A673 (cell line): ENCODE measurements at regions not wholly inside any gene's neighbourhood (a gene's known extent, or its start where the extent isn't known, plus 50 kb on each side); places are given as distances from the start of the nearest gene placed in this dataset.

ENCODE experiments used
- BruUV-seq: library from RNA; stranded (reverse); fragments of 400-500 nt; replicated peaks from 2 replicates; lab custom pipeline; 2021; lab: Mats Ljungman, UMichigan
- CTCF ChIA-PET: fragments of 300-600 bp; sonication (Branson Sonifier 250); formaldehyde crosslinking; loops from one replicate; lab custom pipeline; 2022; ENCODE audit warnings: antibody characterized with exemption; lab: Charles Lee
- POLR2A ChIA-PET: fragments of 300-600 bp; sonication (Branson Sonifier 250); formaldehyde crosslinking; loops from one replicate; lab custom pipeline; 2022; ENCODE audit warnings: antibody characterized with exemption; ENCODE audit not compliant: low non-redundant PET; lab: Charles Lee
- DNase-seq: peaks from one replicate; pipeline ENCODE4 v3.0.0-alpha.2; 2015; ENCODE audit warnings: low spot score
- H3K27ac ChIP-seq: fragments of 200-600 bp; sonication (generic); 2 replicates; pipeline ENCODE4 v1.5.1; 2016; ENCODE audit warnings: mixed run types, low read depth, mild to moderate bottlenecking, mixed read lengths, antibody characterized with exemption, low read length; ENCODE audit not compliant: poor library complexity, severe bottlenecking
- H3K27me3 ChIP-seq: fragments of 200-600 bp; sonication (generic); replicated peaks from 2 replicates; pipeline ENCODE4 v1.6.1; 2017; ENCODE audit warnings: mixed run types, low read depth, mild to moderate bottlenecking, mixed read lengths, antibody characterized with exemption, low read length; ENCODE audit not compliant: insufficient read depth, poor library complexity
- H3K36me3 ChIP-seq: fragments of 200-600 bp; sonication (generic); 2 replicates; pipeline ENCODE4 v1.6.1; 2016; ENCODE audit warnings: mixed run types, mild to moderate bottlenecking, mixed read lengths, antibody characterized with exemption, low read length; ENCODE audit not compliant: insufficient read depth, poor library complexity, severe bottlenecking
- H3K4me1 ChIP-seq: fragments of 200-600 bp; sonication (generic); 2 replicates; pipeline ENCODE4 v1.6.1; 2017; ENCODE audit warnings: mixed run types, mild to moderate bottlenecking, mixed read lengths, antibody characterized with exemption, low read length; ENCODE audit not compliant: insufficient read depth, poor library complexity, severe bottlenecking
- H3K4me3 ChIP-seq: fragments of 200-600 bp; sonication (generic); 2 replicates; pipeline ENCODE4 v1.5.1; 2016; ENCODE audit warnings: low read depth, mixed run types, mild to moderate bottlenecking, mixed read lengths, low read length; ENCODE audit not compliant: poor library complexity, severe bottlenecking
- H3K9me3 ChIP-seq: fragments of 200-600 bp; sonication (generic); 2 replicates; pipeline ENCODE4 v1.6.1; 2016; ENCODE audit warnings: mixed run types, low read depth, mild to moderate bottlenecking, mixed read lengths, antibody characterized with exemption, low read length; ENCODE audit not compliant: poor library complexity, severe bottlenecking
- EZH2 ChIP-seq: fragments of 200-600 bp; sonication (generic); IDR thresholded peaks from 2 replicates; pipeline ENCODE4 v1.6.1; 2017; ENCODE audit warnings: borderline replicate concordance, low read depth, mild to moderate bottlenecking, mixed read lengths, antibody characterized with exemption, low read length; ENCODE audit not compliant: poor library complexity, severe bottlenecking
- intact Hi-C: fragments of 100-400 bp; cut with micrococcal nuclease; formaldehyde crosslinking; loops from one replicate; pipeline ENCODE4 v1.10.0; 2022; ENCODE audit not compliant: unreplicated experiment
- TF ChIP-seq, protein P1 (sequence below): fragments of 300-800, 200-600 bp; sonication (generic); conservative IDR thresholded peaks from 2 replicates; pipeline ENCODE4 v1.5.1; 2017; ENCODE audit warnings: low read depth, mild to moderate bottlenecking, antibody characterized with exemption, low read length, moderate library complexity, mixed read lengths

DNA sequence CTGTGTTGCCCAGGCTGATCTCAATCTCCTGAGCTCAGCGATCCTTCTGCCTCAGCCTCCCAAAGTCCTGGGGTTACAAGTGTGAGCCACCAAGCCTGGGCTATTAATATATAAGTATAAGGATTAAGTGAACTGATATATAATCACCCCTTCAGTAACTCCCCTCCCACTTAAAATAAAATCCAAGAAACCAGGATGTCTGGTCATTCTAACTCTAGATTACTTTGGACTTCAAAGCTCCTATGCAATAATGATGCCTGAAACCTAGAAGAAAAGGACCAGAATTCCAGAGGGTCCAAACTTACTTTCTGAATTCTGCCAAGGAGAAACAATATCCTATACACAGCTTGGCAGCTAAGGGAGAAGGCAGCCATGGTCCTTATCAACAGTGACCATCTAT, 206.8 kb upstream of the ZNF217 start:
- ChIA-PET CTCF (no interaction called here), POLR2A (no interaction called here)
- Histone ChIP-seq H3K27me3 (no peaks in the 10 kb centered on the region), H3K4me1 (no peaks in the 10 kb centered on the region), H3K27ac (no peak overlapping the region), H3K4me3 (no peak overlapping the region), H3K36me3 (no peaks in the 10 kb centered on the region), H3K9me3 (no peaks in the 10 kb centered on the region)
- intact Hi-C loops = no loop called here
- DNase-seq = no peak
- no peak for TF ChIP-seq EZH2
- TF ChIP-seq, protein P1, sequence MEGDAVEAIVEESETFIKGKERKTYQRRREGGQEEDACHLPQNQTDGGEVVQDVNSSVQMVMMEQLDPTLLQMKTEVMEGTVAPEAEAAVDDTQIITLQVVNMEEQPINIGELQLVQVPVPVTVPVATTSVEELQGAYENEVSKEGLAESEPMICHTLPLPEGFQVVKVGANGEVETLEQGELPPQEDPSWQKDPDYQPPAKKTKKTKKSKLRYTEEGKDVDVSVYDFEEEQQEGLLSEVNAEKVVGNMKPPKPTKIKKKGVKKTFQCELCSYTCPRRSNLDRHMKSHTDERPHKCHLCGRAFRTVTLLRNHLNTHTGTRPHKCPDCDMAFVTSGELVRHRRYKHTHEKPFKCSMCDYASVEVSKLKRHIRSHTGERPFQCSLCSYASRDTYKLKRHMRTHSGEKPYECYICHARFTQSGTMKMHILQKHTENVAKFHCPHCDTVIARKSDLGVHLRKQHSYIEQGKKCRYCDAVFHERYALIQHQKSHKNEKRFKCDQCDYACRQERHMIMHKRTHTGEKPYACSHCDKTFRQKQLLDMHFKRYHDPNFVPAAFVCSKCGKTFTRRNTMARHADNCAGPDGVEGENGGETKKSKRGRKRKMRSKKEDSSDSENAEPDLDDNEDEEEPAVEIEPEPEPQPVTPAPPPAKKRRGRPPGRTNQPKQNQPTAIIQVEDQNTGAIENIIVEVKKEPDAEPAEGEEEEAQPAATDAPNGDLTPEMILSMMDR = no peak
- no TSS peak for BruUV-seq

DNA sequence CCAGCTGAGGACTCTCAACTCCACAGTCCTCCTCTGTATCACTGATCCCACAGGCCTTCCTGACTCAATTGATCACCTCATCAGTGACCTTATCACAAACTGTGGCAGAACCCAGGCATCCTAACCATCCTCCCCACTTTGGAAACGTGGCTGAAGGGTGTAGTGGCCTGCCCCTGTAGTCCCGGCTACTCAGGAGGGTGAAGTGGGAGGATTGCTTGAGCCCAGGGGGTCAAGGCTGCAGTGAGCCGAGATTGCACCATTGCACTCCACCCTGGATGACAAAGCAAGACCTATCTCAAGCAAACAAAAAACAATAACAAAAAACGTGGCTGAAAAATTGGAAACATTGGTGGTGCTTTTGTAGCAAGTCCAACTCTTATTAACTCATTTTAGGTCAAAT, 203.4 kb upstream of the ZNF217 start:
- DNase-seq = no peak
- Histone ChIP-seq H3K36me3 (no peaks in the 10 kb centered on the region), H3K4me3 (no peak overlapping the region), H3K27me3 (no peaks in the 10 kb centered on the region), H3K9me3 (no peaks in the 10 kb centered on the region), H3K4me1 (no peaks in the 10 kb centered on the region), H3K27ac (no peak overlapping the region)
- TF ChIP-seq, protein P1 = no peak
- no peak for TF ChIP-seq EZH2
- intact Hi-C loops = no loop called here
- CTCF ChIA-PET = no interaction called here
- POLR2A ChIA-PET = no interaction called here
- no TSS peak for BruUV-seq

DNA sequence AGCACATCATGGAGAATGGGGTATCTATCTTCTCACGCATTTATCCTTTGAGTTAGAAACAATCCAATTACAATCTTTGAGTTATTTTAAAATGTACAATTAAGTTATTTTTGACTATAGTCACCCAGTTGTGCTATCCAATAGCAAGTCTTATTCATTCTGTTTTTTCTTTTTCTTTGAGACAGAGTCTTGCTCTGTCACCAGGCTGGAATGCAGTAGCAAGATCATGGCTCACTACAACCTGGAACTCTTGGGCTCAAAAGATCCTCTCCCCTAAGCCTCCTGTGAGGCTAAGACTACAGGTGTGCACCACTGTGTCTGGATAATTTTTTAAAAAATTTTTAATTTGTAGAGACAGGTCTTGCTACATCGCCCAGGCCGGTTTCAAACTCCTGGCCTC, 201.5 kb upstream of the ZNF217 start:
- DNase-seq = no peak

More for the DNA sequence above, 201.5 kb upstream of the ZNF217 start:
- BruUV-seq = no TSS peak
- intact Hi-C loops = no loop called here
- Histone ChIP-seq H3K4me1 (peaks cover 5% of the 10 kb centered on the region), H3K36me3 (no peaks in the 10 kb centered on the region), H3K27me3 (no peaks in the 10 kb centered on the region), H3K9me3 (no peaks in the 10 kb centered on the region), H3K4me3 (no peak overlapping the region), H3K27ac (no peak overlapping the region)
- no peak for TF ChIP-seq EZH2
- TF ChIP-seq, protein P1 = no peak
- ChIA-PET CTCF (no interaction called here), POLR2A (no interaction called here)
